Stimulated activated naive B cell treated with anti-CD40 and anti-IgM and Interleukin-4, amounts not matched to agents 10 μg/mL and 1 μg/mL and 100 μg/mL, for 72 hours (primary cell): ENCODE measurements at regions not wholly inside any gene's neighbourhood (a gene's known extent, or its start where the extent isn't known, plus 50 kb on each side); places are given as distances from the start of the nearest gene placed in this dataset.

Source experiments
- ATAC-seq, 2 donors: fragments of 150-1000 bp; cut with Tn5 transposase; replicated peaks; 2 replicates each; pipeline ENCODE4 v1.10.0; 2021; ENCODE audit warnings: moderate library complexity in 1 of 2
- DNase-seq: peaks from one replicate; pipeline ENCODE4 v3.0.0; 2021
- H3K27ac Mint-ChIP-seq: one replicate; pipeline ENCODE4 v1.8.0; 2022; ENCODE audit warnings: mild to moderate bottlenecking, mixed read lengths
- H3K27me3 Mint-ChIP-seq, 2 donors: one replicate each; pipeline ENCODE4 v1.8.0; 2022; ENCODE audit warnings: mixed read lengths in 2 of 2
- H3K36me3 Mint-ChIP-seq, 2 donors: one replicate each; pipeline ENCODE4 v1.8.0; 2022; ENCODE audit warnings: mixed read lengths in 2 of 2, mild to moderate bottlenecking in 1 of 2
- H3K4me1 Mint-ChIP-seq, 2 donors: one replicate each; pipeline ENCODE4 v1.8.0; 2022; ENCODE audit warnings: mixed read lengths in 2 of 2, mild to moderate bottlenecking in 1 of 2
- H3K4me3 Mint-ChIP-seq, 2 donors: one replicate each; pipeline ENCODE4 v1.8.0; 2022; ENCODE audit warnings: mild to moderate bottlenecking in 2 of 2, mixed read lengths in 2 of 2, moderate library complexity in 1 of 2
- H3K9me3 Mint-ChIP-seq, 2 donors: one replicate each; pipeline ENCODE4 v1.8.0; 2022; ENCODE audit warnings: mixed read lengths in 2 of 2, mild to moderate bottlenecking in 1 of 2

GRCh38 chr6:40645043-40645442 is 57.9 kb upstream of the LRFN2 start:
- ATAC-seq (no peak), DNase-seq (no peak)
- Mint-ChIP-seq H3K36me3 (no peaks in the 10 kb centered on the region), H3K27ac (no peak overlapping the region), H3K9me3 (no peaks in the 10 kb centered on the region), H3K4me3 (no peak overlapping the region), H3K4me1 (peaks cover 3 to 7% of the 10 kb centered on the region in 2 donors), H3K27me3 (peaks cover 12 to 19% of the 10 kb centered on the region in 2 donors)

DNA sequence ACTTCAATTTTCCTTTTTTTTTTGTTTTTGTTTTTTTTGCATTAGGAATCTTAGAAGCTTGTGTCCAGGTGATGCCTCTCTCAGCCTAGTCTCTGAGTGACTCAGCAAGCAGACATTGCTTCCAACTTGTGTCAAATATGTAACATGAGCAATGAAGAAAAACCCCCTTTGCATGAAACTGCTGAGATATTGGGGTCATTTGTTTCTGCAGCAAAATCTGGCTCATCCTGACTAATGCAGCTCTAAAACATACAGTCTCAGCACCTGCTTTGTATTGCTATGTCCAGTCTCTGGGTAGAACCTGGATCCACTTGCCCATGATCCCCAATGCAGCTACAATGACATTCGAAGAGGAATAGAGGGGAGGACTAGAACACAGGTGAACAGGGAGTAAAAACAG is 55.7 kb upstream of the LRFN2 start:
- peaks cover 3 to 7% of the 10 kb centered on the region in 2 donors for H3K4me1 Mint-ChIP-seq
- no peaks in the 10 kb centered on the region for H3K36me3 Mint-ChIP-seq
- ATAC-seq (no peak), DNase-seq (no peak)
- no peak overlapping the region for H3K4me3 Mint-ChIP-seq
- H3K27me3 Mint-ChIP-seq: peaks cover 9 to 19% of the 10 kb centered on the region in 2 donors
- H3K27ac Mint-ChIP-seq: no peak overlapping the region
- no peaks in the 10 kb centered on the region for H3K9me3 Mint-ChIP-seq

- no peak for DNase-seq
- no peak overlapping the region for H3K4me3 Mint-ChIP-seq
- no peaks in the 10 kb centered on the region for H3K36me3 Mint-ChIP-seq
- peaks cover 9 to 19% of the 10 kb centered on the region in 2 donors for H3K27me3 Mint-ChIP-seq
- no peak overlapping the region for H3K27ac Mint-ChIP-seq
- ATAC-seq: no peak
- peaks cover 3 to 7% of the 10 kb centered on the region in 2 donors for H3K4me1 Mint-ChIP-seq
- H3K9me3 Mint-ChIP-seq: no peaks in the 10 kb centered on the region
Measured at GRCh38 chr6:40642190-40642589, 55.0 kb upstream of the LRFN2 start.

- peaks cover 3 to 7% of the 10 kb centered on the region in 2 donors for H3K4me1 Mint-ChIP-seq
- no peak overlapping the region for H3K27ac Mint-ChIP-seq
- peaks cover 9 to 19% of the 10 kb centered on the region in 2 donors for H3K27me3 Mint-ChIP-seq
- ATAC-seq: no peak
- no peaks in the 10 kb centered on the region for H3K36me3 Mint-ChIP-seq
- no peaks in the 10 kb centered on the region for H3K9me3 Mint-ChIP-seq
- DNase-seq: no peak
- no peak overlapping the region for H3K4me3 Mint-ChIP-seq
Measured at GRCh38 chr6:40640599-40641227, 53.5 kb upstream of the LRFN2 start.
